GM12864 (cell line): ENCODE measurements at regions not wholly inside any gene's neighbourhood (a gene's known extent, or its start where the extent isn't known, plus 50 kb on each side); places are given as distances from the start of the nearest gene placed in this dataset.
"Not testable (repeated sequence)": the region's sequence is repeated elsewhere in the genome, so short reads cannot be mapped to it uniquely, and the experiment has no call there.

Experiments used
- DNase-seq: peaks from one replicate; pipeline ENCODE4 v3.0.0-alpha.2; 2011; ENCODE audit warnings: low read depth
- H3K4me3 ChIP-seq: 2 replicates; pipeline ENCODE4 v1.5.1; 2011; ENCODE audit warnings: mild to moderate bottlenecking, low read depth, low read length, control low read depth
- TF ChIP-seq, protein P1 (sequence below): IDR thresholded peaks from 2 replicates; pipeline ENCODE4 v1.5.1; 2011; ENCODE audit warnings: low read depth, mild to moderate bottlenecking, moderate library complexity, low read length, control low read depth, inconsistent platforms; ENCODE audit errors: missing control alignments

DNA sequence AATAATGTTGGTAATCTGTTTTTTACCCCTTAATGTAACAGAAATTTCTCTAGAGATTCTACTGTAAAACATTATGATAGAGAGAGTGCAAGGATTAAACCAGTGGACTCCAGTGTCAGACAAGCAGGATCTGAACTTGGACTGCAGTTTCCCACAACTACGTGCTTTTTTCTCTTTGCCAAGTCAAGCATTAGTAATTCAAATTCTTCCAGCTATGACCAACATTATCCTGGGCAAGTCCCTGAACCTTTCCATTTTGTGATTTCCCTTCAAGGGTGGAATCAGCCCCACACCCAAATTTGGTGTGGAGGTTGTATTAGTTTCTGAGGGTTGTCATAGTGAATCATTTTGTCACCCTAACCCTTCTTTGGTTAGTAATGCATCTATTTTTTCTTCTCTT, 482.0 kb downstream of the ZNF516 start:
- no peak for DNase-seq
- TF ChIP-seq, protein P1, sequence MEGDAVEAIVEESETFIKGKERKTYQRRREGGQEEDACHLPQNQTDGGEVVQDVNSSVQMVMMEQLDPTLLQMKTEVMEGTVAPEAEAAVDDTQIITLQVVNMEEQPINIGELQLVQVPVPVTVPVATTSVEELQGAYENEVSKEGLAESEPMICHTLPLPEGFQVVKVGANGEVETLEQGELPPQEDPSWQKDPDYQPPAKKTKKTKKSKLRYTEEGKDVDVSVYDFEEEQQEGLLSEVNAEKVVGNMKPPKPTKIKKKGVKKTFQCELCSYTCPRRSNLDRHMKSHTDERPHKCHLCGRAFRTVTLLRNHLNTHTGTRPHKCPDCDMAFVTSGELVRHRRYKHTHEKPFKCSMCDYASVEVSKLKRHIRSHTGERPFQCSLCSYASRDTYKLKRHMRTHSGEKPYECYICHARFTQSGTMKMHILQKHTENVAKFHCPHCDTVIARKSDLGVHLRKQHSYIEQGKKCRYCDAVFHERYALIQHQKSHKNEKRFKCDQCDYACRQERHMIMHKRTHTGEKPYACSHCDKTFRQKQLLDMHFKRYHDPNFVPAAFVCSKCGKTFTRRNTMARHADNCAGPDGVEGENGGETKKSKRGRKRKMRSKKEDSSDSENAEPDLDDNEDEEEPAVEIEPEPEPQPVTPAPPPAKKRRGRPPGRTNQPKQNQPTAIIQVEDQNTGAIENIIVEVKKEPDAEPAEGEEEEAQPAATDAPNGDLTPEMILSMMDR: no peak
- no peak overlapping the region for H3K4me3 ChIP-seq

- DNase-seq: no peak
- TF ChIP-seq, protein P1: no peak
- no peak overlapping the region for H3K4me3 ChIP-seq
These were observed 489.3 kb downstream of the ZNF516 start for GRCh38 chr18:76005632-76006208.

DNA sequence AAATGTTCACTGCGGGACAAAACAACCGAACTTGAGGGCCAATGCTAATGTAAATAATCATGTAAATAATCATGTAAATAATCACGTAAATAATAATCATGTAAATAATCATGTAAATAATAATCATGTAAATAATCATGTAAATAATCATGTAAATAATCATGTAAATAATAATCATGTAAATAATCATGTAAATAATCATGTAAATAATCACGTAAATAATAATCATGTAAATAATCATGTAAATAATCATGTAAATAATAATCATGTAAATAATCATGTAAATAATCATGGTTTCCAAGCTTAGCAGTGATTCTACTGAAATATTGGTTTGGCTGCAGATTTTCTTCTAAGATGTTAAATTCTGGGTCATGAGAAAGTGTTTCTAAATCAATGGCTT, 507.1 kb downstream of the ZNF516 start:
- not testable (repeated sequence) for H3K4me3 ChIP-seq, DNase-seq

- TF ChIP-seq, protein P1: no peak
- no peak overlapping the region for H3K4me3 ChIP-seq
- no peak for DNase-seq
These were observed 510.2 kb downstream of the ZNF516 start for GRCh38 chr18:75984853-75985252.

DNA sequence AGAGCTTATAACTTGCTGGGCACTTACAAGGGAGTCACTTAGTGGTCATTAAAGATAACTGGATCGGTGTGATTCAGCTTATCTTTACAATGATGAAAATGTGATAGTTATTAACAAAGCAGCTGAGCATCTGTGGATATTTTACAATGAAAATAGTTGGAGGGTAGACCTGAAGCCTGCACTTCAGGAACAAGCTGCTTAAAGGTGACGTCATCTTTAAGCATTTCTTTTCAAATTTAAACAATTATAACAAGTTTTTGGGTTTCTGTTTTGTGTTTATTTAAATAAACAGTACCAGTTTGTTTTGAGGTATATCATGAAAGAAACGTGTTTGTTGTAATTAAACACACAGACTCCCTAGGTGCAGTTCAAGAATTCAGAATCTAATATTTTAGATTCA, 513.9 kb downstream of the ZNF516 start:
- DNase-seq: no peak
- TF ChIP-seq, protein P1: no peak
- H3K4me3 ChIP-seq: no peak overlapping the region

- H3K4me3 ChIP-seq: no peak overlapping the region
- no peak for DNase-seq
- TF ChIP-seq, protein P1: no peak
These were observed 518.0 kb downstream of the ZNF516 start for GRCh38 chr18:75977081-75977480.

DNA sequence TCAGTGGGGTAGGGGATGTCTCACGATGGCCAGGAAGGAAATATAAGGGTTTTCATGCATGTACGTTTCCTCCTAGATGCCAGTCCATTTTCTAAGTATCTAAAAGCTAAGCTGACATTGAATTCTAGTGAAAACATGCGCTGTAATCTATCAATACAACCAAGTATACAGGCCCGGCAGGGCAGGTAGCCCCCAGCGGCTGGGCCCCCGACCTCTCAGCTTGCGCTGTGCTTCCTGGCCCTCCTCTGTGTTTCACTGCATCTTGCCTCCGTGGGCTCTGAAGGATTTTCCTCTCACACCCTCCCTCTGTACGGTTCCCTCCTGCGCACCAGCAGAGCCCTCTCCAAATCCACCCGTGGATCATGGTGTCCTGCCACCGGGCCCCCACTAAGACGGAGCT, 524.8 kb downstream of the ZNF516 start:
- no peak for DNase-seq
- TF ChIP-seq, protein P1: no peak
- H3K4me3 ChIP-seq: no peak overlapping the region
